GM12891 (cell line): ENCODE measurements at regions not wholly inside any gene's neighbourhood (a gene's known extent, or its start where the extent isn't known, plus 50 kb on each side); places are given as distances from the start of the nearest gene placed in this dataset.
"Not testable (repeated sequence)": the region's sequence is repeated elsewhere in the genome, so short reads cannot be mapped to it uniquely, and the experiment has no call there.

Source experiments
- DNase-seq: peaks from one replicate; pipeline ENCODE4 v3.0.0; 2011; ENCODE audit warnings: low spot score; ENCODE audit not compliant: insufficient read length
- FAIRE-seq: peaks from 2 replicates; lab custom pipeline; 2011; peaks lifted over from hg19 to GRCh38; lab: Jason Lieb, UNC
- PAX5 ChIP-seq: IDR thresholded peaks from 2 replicates; pipeline ENCODE4 v1.6.1; 2011; ENCODE audit warnings: low read length, moderate library complexity, mild to moderate bottlenecking; ENCODE audit not compliant: insufficient read depth, severe bottlenecking
- POLR2A ChIP-seq: IDR thresholded peaks from 2 replicates; pipeline ENCODE4 v1.6.1; 2011; ENCODE audit warnings: low read depth, low read length, control low read depth
- POLR2AphosphoS5 ChIP-seq: IDR thresholded peaks from 2 replicates; pipeline ENCODE4 v1.6.1; 2011; ENCODE audit warnings: low read depth, low read length, control low read depth
- POU2F2 ChIP-seq: IDR thresholded peaks from 2 replicates; pipeline ENCODE4 v1.6.1; 2011; ENCODE audit warnings: low read depth, mild to moderate bottlenecking, control low read depth, low read length, moderate library complexity
- SPI1 ChIP-seq: IDR thresholded peaks from 2 replicates; pipeline ENCODE4 v1.6.1; 2011; ENCODE audit warnings: low read depth, low read length, control low read depth
- TAF1 ChIP-seq: IDR thresholded peaks from 2 replicates; pipeline ENCODE4 v1.6.1; 2011; ENCODE audit warnings: low read depth, low read length, control low read depth

DNA sequence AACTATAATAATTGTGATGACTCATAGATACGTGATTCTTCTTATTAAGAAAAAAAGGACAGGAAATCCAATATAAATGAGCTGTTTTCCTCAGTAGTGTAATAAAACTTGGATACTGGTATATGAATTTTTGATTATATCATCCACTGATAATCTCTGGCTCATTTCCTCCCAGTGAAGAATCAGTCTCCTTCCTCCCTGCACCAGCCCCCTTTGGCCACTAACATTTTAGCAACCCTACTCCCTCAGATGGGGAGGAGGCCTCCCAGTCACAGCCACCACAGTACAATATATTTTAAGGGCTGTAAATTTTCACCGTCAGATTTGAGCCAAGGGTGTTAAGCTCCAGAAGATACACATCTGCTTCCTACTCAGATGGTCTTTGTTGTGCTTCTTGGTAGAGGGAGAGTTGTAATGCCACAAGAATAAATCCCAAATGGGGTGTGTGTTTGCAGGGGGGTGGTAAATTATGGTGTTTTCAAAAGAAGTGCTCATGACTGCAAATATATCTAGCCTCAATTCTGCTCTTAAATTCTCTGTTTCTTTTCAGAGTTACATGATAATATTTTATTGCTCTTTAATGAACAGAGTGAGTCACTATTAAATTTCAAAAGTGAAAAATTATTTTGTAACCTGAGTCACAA lies 153.5 kb downstream of the HLX start:
- DNase-seq, result no peak
- no peak for TF ChIP-seq SPI1
- no peak for TF ChIP-seq POLR2AphosphoS5
- no peak for TF ChIP-seq TAF1
- no peak for TF ChIP-seq PAX5
- TF ChIP-seq POLR2A, result no peak
- no peak for TF ChIP-seq POU2F2
- no peak for FAIRE-seq

DNA sequence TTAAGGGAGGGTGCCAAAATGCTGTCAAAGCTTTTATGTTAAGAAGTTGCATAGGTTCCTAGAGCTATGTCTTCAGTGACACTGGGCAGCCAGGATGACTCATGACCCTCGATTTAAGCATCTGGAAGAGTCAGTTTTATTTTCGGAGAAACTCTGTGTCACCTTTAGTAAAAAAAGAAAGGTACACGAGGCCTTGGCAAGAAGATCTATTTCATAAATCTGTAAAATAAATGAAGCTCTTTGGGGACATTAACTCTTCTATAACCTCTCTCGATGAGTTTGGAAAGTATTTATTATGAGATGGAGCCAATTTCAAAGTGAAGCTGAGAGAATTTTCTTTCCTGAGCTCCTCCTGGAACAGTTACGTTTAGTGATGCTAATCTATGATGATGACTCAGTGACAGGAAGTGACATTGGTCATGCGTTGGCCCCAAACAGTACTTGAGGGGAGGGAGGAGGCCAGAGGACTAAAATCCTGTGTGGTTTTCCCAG lies 156.5 kb downstream of the HLX start:
- FAIRE-seq (no peak), DNase-seq (no peak)
- TF ChIP-seq TAF1 (no peak), PAX5 (no peak), SPI1 (no peak)

DNA sequence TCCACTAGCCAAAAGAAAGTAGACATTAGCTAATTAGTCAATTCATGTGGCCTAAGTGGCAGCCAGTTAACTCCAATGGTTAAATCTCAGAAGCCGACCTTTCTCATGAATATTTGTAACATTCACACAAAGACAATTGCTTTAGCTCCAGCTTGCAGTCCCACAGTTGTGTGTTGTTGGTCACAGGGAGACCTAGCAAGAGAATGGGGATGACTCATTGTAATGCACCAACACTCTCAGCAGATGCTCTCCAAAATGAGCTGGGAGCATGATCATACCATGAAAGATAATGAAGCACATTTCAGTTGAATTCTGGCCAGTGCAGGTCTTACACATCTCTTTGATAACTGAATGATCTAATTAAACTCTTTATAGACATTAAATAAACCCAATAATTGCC lies 160.4 kb downstream of the HLX start:
- TF ChIP-seq POU2F2 (no peak), SPI1 (no peak), PAX5 (no peak), TAF1 (no peak), POLR2AphosphoS5 (no peak), POLR2A (no peak)
- DNase-seq, result no peak
- FAIRE-seq, result no peak

GRCh38 chr1:221040101-221040500 lies 160.9 kb downstream of the HLX start:
- no peak for TF ChIP-seq POLR2AphosphoS5
- TF ChIP-seq PAX5, result no peak
- TF ChIP-seq TAF1, result no peak
- TF ChIP-seq POLR2A, result no peak
- TF ChIP-seq POU2F2, result no peak
- no peak for TF ChIP-seq SPI1
- FAIRE-seq (no peak), DNase-seq (no peak)

- FAIRE-seq, result no peak
- DNase-seq, result no peak
- no peak for TF ChIP-seq POLR2AphosphoS5
- no peak for TF ChIP-seq POU2F2
- no peak for TF ChIP-seq SPI1
These were observed 161.5 kb downstream of the HLX start for GRCh38 chr1:221040691-221041285.

- TF ChIP-seq POU2F2, result no peak
- no peak for TF ChIP-seq PAX5
- no peak for TF ChIP-seq POLR2AphosphoS5
- TF ChIP-seq POLR2A, result no peak
- TF ChIP-seq SPI1, result no peak
- no peak for TF ChIP-seq TAF1
- no peak for DNase-seq
- no peak for FAIRE-seq
These were observed 165.3 kb downstream of the HLX start for GRCh38 chr1:221044538-221044937.

DNA sequence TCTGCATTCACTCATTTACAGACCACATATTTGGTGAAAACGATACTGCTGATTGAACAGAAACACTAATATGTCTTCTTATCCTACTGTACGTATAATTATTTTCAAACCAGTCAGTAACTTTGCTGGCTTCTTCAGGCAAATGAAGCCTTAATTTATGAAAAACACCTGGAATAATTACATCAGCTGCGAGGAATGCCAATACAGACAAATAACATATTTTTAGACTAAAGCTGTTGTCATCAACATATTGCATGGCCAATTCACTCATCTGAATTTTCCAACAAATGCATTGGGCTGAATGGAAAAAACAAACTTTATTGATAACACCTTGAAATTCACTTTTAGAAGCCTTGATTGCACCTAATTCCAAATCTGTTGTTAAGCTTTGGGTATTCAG lies 165.9 kb downstream of the HLX start:
- DNase-seq (no peak), FAIRE-seq (no peak)
- TF ChIP-seq TAF1 (no peak), PAX5 (no peak), POLR2AphosphoS5 (no peak), SPI1 (no peak), POU2F2 (no peak), POLR2A (no peak)

- TF ChIP-seq SPI1, result peak; percentile 94
- TF ChIP-seq PAX5, result peak; percentile 13
- no peak for TF ChIP-seq POU2F2
- peak; percentile 89 for FAIRE-seq
- DNase-seq, result no peak
These were observed 166.9 kb downstream of the HLX start for GRCh38 chr1:221045842-221046831.

DNA sequence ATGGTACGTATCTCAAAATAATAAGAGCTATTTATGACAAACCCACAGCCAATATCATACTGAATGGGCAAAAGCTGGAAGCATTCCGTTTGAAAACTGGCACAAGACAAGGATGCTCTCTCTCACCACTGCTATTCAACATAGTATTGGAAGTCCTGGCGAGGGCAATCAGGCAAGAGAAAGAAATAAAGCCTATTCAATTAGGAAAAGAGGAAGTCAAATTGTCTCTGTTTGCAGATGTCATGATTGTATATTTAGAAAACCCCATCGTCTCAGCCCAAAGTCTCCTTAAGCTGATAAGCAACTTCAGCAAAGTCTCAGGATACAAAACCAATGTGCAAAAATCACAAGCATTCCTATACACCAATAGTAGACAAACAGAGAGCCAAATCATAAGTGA lies 172.1 kb downstream of the HLX start:
- FAIRE-seq, DNase-seq: not testable (repeated sequence)
- TF ChIP-seq SPI1, result peak; percentile 27; the same call in 1 of the 2 replicates

DNA sequence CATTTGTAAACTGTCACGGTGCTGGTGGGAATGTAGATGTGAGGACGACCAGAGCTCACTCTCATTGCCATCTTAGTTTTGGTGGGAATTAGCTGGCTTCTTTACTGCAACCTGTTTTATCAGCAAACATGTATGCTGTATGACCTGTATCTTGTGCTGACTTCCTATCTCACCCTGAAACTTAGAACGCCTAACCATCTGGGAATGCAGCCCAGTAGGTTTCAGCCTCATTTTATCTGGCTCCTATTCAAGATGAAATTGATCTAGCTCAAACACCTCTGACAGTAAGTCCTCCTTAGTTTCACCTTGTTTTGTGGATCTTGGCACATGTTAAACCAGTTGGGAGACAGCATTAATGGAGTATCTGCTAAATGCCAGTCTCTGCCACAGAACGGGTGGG lies 174.6 kb downstream of the HLX start:
- DNase-seq (no peak), FAIRE-seq (no peak)
- TF ChIP-seq POLR2A (no peak), TAF1 (no peak), POLR2AphosphoS5 (no peak), POU2F2 (no peak), SPI1 (no peak), PAX5 (no peak)
